Hematopoietic multipotent progenitor cell treated with erythropoietin and hydrocortisone succinate and interleukin-3 and kit ligand, for 6 days (in vitro differentiated cells): ENCODE measurements at regions not wholly inside any gene's neighbourhood (a gene's known extent, or its start where the extent isn't known, plus 50 kb on each side); places are given as distances from the start of the nearest gene placed in this dataset.
A peak's percentile ranks its signal among the peaks of the same experiment; 100 is the strongest.
"Not testable (repeated sequence)": the region's sequence is repeated elsewhere in the genome, so short reads cannot be mapped to it uniquely, and the experiment has no call there.

Source experiments
- DNase-seq: peaks from one replicate; pipeline ENCODE4 v3.0.0-alpha.2; 2015

- no peak for DNase-seq
Observed at GRCh38 chr12:19671695-19672094, 232.4 kb downstream of the AEBP2 start.

GRCh38 chr12:19674437-19674836, 235.1 kb downstream of the AEBP2 start:
- no peak for DNase-seq

DNA sequence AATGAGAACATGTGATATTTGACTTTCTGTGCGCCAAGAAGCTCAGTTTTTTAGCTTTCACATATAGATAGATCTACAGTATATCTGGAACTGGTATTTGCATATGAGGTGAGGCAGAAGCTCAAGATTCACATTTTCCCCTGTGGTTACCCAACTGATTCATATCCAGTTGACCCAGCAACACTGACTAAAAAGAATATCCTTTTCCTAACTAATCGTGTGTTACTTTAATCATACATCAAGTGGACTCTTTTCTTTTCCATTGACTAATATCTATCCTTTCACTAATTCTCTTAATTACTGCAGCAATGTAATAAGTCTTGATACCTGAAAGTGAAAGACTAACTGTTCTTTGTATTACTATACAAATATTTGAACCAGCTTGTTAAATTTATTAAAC, 236.1 kb downstream of the AEBP2 start:
- no peak for DNase-seq

- not testable (repeated sequence) for DNase-seq
Observed at GRCh38 chr12:19678501-19678900, 239.2 kb downstream of the AEBP2 start.

DNA sequence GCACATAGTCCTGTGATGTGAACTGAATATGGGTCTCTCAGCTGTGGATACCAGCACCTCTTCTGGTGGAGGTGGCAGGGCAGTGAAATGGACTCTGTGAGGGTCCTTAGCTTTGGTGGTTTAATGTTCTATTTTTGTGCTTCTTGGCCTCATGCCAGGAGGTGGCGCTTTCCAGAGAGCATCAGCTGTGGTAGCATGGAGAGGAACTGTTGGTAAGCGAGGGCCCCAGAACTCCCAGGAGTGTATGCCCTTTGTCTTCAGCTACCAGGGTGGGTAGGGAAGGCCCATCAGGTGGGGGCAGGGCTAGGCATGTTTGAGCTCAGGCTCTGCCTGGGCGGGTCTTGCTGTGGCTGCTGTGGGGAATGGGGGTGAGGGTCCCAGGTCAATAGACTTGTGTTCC, 241.7 kb downstream of the AEBP2 start:
- DNase-seq = no peak

DNA sequence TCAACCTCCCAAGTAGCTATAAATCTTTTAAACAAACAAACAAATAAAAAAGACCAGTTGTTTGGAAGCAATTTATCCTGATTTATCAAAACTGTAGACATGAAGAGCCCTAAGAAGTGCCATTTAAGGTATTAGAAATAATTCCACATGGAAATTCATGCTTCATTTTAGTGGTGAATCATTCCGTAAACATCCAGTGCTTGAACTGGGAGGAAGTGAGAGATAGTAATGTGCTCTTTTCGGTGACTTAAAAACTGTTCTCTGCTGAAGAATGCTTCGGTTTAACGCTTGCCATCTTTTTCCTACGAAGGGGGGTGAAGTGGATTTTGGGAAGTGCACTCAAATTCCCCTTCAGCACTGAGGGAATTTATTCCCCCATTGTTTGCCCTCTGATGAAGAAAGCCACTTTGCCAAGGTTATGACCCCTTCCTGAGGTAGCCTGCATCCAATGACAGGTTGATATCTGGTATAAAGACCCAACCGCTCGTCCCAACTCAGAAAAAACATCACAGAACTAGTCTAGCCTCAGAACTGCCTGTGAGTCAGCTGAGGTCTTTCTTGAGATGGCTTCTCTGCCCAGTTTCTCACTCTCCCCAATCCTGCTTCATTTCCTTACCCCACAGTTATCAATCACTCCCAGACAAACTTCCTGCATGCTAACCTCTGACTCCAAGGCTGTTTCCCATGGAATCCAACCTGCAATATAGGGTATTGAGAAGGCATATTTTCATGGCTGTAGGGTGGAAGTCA, 244.1 kb downstream of the AEBP2 start:
- DNase-seq = no peak

- DNase-seq = no peak
Observed at GRCh38 chr12:19687371-19687770, 248.1 kb downstream of the AEBP2 start.

DNA sequence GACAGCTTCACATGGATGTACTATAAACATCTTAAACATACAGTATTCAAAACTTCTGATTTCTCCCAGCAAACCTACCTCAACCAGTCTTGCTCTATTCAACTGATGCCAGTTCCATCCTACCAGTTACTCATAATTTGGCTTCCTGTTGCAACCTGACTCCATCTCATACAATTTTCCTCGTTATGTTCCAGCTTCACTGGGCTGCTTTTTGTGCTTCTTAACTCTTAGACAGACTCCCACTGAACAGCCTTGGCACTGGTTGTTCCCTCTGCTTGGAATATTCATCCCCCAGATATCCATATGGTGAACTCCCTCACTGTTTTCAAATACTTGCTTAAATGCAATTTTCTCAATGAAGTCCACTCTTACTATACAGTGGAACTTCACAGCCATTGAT, 249.2 kb downstream of the AEBP2 start:
- no peak for DNase-seq

DNA sequence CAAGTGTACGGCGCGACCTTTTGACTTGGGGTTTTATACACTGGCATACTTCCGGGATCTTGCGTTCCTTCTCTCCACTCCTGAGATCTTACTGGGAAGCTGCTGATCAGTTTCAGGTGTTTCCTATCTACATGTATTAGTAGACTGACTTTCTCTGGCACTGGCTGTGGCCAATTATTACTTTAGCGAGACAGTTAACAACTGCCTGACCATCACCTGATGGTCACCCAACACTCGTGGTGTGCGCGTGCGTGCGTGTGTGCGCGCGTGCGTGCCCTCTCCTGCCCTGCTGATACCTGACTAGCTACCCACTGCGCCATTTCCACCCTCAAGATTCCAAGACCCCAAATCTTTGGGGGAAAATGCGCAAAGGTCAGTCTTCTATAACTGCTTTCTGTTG, 249.9 kb downstream of the AEBP2 start:
- no peak for DNase-seq

GRCh38 chr12:19689801-19690472, 250.6 kb downstream of the AEBP2 start:
- peak; percentile 10 for DNase-seq

GRCh38 chr12:19692091-19692490, 252.8 kb downstream of the AEBP2 start:
- DNase-seq = no peak

DNA sequence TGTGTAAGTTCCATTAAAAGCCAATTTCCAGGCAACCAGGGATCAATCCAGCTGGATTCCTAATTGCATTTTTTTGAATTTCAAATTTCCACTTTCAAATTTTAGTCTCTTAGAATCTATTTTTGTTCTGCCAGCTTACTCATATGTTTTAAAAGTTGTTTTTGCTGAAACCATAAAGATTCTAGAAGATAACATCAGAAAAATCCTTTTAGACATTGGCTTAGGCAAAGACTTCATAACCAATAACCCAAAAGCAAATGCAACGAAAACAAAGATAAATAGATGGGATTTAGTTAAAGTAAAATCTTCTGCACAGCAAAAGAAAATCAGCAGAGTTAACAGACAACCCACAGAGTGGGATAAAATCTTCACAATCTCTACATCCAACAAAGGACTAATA, 253.3 kb downstream of the AEBP2 start:
- no peak for DNase-seq

GRCh38 chr12:19694627-19695026, 255.3 kb downstream of the AEBP2 start:
- DNase-seq = peak; percentile 59

DNA sequence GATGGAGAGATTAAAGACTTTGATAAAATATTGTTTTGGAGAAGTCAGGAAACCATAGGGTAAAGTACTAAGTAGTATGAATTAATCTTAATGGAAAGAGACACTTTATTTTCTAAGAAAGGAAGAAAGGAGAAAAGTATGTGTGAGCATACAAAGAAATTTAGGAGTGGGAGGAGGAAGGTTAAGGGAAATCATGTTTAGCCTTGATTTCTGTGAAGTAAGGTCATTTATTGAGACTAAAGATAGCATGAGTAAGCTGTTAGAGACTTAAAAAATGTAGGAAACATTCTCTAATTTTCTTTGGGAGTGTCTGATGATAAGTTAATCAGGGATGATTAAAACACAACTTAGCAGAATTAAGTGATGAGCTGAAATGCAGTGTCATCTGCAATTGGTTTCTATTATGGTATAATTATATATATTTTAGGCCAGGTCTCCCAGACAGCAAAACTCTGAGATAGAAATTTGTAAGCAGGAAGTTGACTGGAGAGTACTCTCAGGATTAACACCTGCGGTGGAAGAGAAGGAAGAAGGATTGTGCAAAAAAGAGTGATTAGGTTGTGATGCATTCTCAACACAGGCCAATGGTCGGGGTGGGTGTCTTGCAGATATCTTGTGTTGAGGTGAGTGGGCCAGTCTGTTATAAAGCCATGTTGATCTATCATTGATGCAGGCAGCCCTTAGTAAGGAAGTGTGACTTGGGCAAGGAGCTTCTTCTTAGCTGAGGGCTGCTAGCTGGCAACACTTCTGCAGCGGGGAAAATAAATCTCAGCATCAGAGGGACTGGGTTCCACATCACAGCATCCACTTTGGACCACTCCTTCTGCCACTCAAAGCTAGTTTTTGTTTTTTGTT, 256.2 kb downstream of the AEBP2 start:
- no peak for DNase-seq

- no peak for DNase-seq
Observed at GRCh38 chr12:19700969-19701368, 261.7 kb downstream of the AEBP2 start.

DNA sequence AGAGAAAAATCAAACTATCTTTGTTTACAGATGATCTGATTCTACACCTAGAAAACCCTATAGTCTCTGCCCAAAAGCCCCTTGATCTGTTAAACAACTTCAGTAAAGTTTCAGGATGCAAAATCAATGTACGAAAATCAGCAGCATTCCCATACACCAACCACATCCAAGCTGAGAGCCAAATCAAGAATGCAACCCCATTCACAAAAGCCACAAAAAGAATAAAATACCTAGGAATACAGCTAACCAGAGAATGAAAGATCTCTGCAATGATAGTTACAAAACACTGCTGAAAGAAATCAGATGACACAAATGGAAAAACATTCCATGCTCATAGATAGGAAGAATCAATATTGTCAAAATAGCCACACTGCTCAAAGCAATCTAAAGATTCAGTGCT, 265.7 kb downstream of the AEBP2 start:
- no peak for DNase-seq

- no peak for DNase-seq
Observed at GRCh38 chr12:19706936-19707335, 267.6 kb downstream of the AEBP2 start.

DNA sequence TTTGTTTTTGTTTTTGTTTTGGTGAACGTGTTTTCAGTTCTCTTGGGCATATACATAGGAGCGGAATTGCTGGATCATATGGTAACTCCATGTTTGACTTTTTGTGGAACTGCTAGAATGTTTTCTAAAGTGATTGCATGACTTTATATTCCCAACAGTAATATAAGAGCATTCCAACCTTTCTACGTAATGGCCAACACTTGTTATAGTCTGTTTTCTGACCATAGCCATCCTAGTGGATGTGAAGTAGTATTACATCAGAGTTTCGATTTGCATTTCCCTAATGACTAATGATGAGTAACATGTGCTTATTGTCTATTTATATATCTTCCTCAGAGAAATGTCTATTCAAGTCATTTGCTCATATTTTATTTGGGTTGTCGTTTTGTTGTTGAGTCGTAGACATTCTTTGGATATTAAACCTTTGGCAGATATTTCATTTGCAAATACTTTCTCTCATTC, 268.7 kb downstream of the AEBP2 start:
- no peak for DNase-seq

- DNase-seq = no peak
Observed at GRCh38 chr12:19709889-19710288, 270.6 kb downstream of the AEBP2 start.

GRCh38 chr12:19710811-19711793, 271.8 kb downstream of the AEBP2 start:
- no peak for DNase-seq

DNA sequence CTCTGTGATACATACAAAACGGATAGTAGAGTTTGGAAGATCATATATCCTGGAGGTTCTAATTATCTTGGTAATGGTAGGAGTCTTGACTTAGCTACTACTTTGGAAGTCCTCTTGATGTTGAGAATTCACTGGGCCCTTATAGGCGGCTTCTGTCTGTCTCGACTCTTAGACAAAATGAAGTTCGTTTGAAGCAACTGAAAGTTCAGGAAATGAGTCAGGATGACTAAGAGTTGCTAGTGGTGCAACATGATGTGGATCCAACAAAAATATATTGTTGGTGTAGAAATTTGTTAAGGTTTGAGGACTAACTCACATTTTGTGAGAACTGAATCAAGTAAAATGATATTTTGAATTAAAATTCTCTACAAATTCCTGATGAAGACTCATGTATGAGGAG, 272.7 kb downstream of the AEBP2 start:
- no peak for DNase-seq

DNA sequence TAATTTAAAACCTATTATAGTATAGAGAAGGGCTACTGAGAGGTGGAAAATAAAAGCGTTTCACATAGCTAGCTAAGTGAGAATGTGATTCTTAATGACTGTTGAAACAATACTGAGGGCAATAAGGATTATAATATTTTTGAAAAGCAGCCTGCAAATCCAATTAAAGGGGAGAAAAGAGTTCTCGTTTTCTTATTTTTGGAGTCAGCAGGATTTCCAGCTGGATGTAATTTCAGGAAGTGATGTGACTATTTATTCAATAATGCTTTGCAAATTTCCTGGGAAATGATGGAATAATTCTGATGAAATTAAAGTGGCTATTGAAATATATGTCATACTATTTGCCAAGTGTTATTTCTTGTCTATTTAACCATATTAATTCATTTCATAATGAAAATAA, 279.1 kb downstream of the AEBP2 start:
- DNase-seq = no peak
